ENCODE measurements at regions not wholly inside any gene's neighbourhood (a gene's known extent, or its start where the extent isn't known, plus 50 kb on each side); places are given as distances from the start of the nearest gene placed in this dataset.

DNA sequence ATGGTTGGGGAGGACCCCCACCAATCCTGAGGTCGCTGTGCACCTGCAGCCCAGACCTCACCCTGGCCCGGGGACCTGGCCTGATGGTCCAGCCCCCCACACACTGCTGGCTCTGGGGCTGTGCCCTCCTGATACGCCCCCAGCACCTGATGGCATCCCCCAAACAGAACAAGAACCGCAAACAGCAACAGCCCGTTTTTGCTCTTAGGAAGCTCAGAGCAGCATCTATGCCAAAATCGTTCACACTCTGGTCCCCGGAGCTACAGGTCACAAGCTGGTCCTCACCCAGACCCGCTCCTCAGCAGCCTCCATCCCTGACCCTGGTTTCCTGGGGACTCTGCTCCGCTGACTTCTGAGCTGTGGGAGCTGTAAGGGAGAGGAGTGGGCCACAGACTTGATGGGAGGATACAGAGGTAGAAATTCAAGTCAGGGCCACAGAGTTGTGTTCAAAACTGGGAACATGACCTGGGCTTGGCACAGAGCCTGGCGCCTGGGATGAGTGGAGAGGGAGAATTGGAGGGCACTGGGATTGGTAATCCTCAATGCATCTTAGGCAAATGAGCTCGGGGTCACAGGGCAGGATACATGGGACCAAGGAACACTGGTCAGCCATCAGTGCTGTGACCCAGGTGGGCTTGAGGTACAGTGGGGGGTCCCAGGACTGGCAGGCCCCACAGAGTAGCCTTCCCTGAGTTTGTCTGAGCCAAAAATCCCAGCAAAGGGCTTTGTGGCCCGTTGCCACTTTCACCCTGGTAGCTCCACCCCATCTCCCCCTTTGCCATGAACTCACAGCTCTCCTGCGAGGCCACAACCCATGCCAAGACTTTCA is 170.9 kb upstream of the RTL1 start:
- TF ChIP-seq CTCF (IDR thresholded peaks at IDR 0.05): no peak
- no peak for TF ChIP-seq ZFX (IDR thresholded peaks at IDR 0.05; ENCODE audit: borderline replicate concordance)

Data from 22Rv1 (cell line).